Stomach (tissue), 8 donors: ENCODE measurements at regions not wholly inside any gene's neighbourhood (a gene's known extent, or its start where the extent isn't known, plus 50 kb on each side); places are given as distances from the start of the nearest gene placed in this dataset.

Source experiments
- DNase-seq, 2 donors: peaks; one replicate each; pipeline versions ENCODE4 v3.0.0 to v3.0.0-alpha.2; 2013 to 2019
- H3K27ac ChIP-seq, 5 donors: fragments of 200-600 bp in 4 of 5; sonication (generic) in 4 of 5; one replicate each; pipeline ENCODE4 v1.5.1; 2013 to 2019; ENCODE audit warnings: mild to moderate bottlenecking in 1 of 5, moderate library complexity in 1 of 5
- H3K27me3 ChIP-seq, 3 donors: fragments of 200-600 bp; sonication (generic); one replicate each; pipeline ENCODE4 v1.5.1; 2017 to 2019; ENCODE audit warnings: mixed run types in 1 of 3
- H3K36me3 ChIP-seq, 4 donors: fragments of 200-600 bp; sonication (generic); 1 replicate in 3 of 4; 2 replicates in 1 of 4; pipeline ENCODE4 v1.5.1; 2016 to 2019
- H3K4me1 ChIP-seq, 4 donors: fragments of 200-600 bp; sonication (generic); one replicate each; pipeline ENCODE4 v1.5.1; 2016 to 2019
- H3K4me3 ChIP-seq, 4 donors: fragments of 200-600 bp; sonication (generic) in 3 of 4; one replicate each; pipeline ENCODE4 v1.5.1; 2016 to 2019; ENCODE audit warnings: mild to moderate bottlenecking in 1 of 4
- H3K9me3 ChIP-seq, 4 donors: fragments of 200-600 bp; sonication (generic); one replicate each; pipeline ENCODE4 v1.5.1; 2016 to 2019
- EP300 ChIP-seq: sonication (generic); formaldehyde crosslinking; IDR thresholded peaks from one replicate; pipeline ENCODE4 v1.6.1; 2017; ENCODE audit warnings: antibody characterized with exemption
- POLR2A ChIP-seq, 4 donors: fragments of 450-650 bp; IDR thresholded peaks; one replicate each; pipeline ENCODE4 v1.6.1; 2016; ENCODE audit warnings: antibody characterized with exemption in 4 of 4, control low read depth in 2 of 4, mild to moderate bottlenecking in 1 of 4, moderate library complexity in 1 of 4
- POLR2AphosphoS5 ChIP-seq, 3 donors: sonication (generic); formaldehyde crosslinking; IDR thresholded peaks; one replicate each; pipeline ENCODE4 v1.6.1; 2016; ENCODE audit warnings: antibody characterized with exemption in 3 of 3
- WGBS, 5 donors: extraction: QIAGEN DNeasy Blood & Tissue Kit in 3 of 5; methylation state at CpG; one replicate each; pipeline versions ENCODE4 v1.1.5 to v1.1.7; 2013 to 2018; 5-methylcytosine and 5-hydroxymethylcytosine counted together
- intact Hi-C: fragments of 100-400 bp; cut with DNase I; formaldehyde crosslinking; loops from one replicate; pipeline ENCODE4 v1.15.1; 2023; ENCODE audit warnings: low total_unique reads
- TF ChIP-seq, protein P1 (sequence below), 7 experiments: fragments of 450-650 bp in 4 of 7; fragments of 200-600 bp in 3 of 7; sonication (generic) in 3 of 7; IDR thresholded peaks; one replicate each; pipeline ENCODE4 v1.5.1; 2016 to 2019; ENCODE audit warnings: antibody characterized with exemption in 7 of 7, control low read depth in 2 of 7, mild to moderate bottlenecking in 1 of 7
- donor health status: healthy with polysubstance abuse.
- donor health status: Bipolar disorder and iron deficiency.
- donor health status: healthy.

DNA sequence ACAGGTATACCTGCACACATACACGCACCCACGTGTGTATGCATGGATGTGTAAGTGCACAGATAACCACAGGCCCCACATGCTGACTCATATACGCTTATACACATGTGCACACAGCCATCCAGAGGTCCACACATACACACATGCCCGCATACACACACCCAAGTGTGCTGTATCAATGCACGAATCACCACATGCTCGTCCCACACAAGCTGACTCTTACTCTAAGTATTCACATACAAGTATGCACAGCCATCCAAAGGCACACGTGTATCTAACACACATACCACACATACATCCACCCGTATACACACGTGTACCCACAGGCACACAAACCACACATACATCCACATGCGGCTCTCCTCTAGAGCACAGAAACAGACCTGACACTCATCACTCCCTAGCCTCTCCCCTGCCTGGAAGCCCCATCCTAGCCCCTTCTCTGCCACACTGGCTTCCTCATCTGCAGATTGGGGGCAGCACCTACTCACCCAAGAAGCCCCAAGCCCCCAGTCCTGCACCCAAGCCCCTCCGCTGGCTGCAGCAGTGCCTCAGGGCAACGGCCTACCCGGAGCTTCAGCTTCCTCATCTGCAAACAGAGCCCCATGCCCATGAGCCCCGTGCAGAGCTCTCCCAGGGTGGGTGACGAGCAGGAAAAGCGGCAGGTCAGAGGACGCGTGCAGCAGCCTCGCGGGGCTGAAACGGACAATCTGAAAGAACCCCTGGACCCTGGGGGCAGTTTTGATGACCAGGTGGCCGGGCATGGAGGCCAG, 105.4 kb downstream of the NCOR2 start:
- intact Hi-C loops, result no loop called here
- no peak for TF ChIP-seq POLR2A (IDR thresholded peaks at IDR 0.05)
- TF ChIP-seq, protein P1, sequence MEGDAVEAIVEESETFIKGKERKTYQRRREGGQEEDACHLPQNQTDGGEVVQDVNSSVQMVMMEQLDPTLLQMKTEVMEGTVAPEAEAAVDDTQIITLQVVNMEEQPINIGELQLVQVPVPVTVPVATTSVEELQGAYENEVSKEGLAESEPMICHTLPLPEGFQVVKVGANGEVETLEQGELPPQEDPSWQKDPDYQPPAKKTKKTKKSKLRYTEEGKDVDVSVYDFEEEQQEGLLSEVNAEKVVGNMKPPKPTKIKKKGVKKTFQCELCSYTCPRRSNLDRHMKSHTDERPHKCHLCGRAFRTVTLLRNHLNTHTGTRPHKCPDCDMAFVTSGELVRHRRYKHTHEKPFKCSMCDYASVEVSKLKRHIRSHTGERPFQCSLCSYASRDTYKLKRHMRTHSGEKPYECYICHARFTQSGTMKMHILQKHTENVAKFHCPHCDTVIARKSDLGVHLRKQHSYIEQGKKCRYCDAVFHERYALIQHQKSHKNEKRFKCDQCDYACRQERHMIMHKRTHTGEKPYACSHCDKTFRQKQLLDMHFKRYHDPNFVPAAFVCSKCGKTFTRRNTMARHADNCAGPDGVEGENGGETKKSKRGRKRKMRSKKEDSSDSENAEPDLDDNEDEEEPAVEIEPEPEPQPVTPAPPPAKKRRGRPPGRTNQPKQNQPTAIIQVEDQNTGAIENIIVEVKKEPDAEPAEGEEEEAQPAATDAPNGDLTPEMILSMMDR (IDR thresholded peaks at IDR 0.05), result no peak
- TF ChIP-seq POLR2AphosphoS5 (IDR thresholded peaks at IDR 0.05), result no peak
- no peak for TF ChIP-seq EP300
- 87 to 89% (median 88%) methylated on average over 15 to 22 of the region's 22 CpGs for WGBS, 5 donors
- Histone ChIP-seq H3K9me3 (peaks cover 0 to 7% (median 0%) of the 10 kb centered on the region in 4 donors), H3K4me1 (peaks cover 13 to 67% (median 36%) of the 10 kb centered on the region in 4 donors), H3K27me3 (no peaks in the 10 kb centered on the region), H3K4me3 (no peak overlapping the region), H3K36me3 (peaks cover 31 to 83% (median 79%) of the 10 kb centered on the region in 4 donors), H3K27ac (no peak overlapping the region)
- no peak for DNase-seq

DNA sequence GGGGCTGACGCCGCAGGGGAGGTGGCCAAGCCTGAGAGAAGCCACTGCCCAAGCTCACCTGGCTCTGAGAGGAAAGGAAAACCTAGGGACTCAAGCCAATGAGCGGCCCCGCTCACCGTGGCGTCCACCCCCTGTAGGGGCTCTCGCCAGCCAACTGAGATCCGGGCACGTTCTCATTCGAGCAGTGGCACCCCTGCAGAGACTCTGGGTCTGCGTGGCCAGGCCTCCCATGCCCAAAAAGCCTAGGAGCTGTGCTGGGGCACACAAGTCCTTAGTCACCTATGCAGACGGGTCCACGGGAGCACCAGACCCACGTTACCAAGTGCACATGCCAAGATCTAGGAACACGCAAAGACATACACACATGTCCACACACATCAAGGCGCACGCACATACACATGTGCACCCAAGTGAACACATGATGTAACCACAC, 106.2 kb downstream of the NCOR2 start:
- H3K4me3 ChIP-seq, result no peak overlapping the region
- H3K9me3 ChIP-seq, result peaks cover 0 to 7% (median 0%) of the 10 kb centered on the region in 4 donors
- H3K36me3 ChIP-seq, result peaks cover 31 to 85% (median 81%) of the 10 kb centered on the region in 4 donors
- 90 to 96% (median 94%) methylated on average over 2 to 17 of the region's 17 CpGs for WGBS, 5 donors
- no peak for DNase-seq
- no peak for TF ChIP-seq POLR2AphosphoS5 (IDR thresholded peaks at IDR 0.05)
- TF ChIP-seq, protein P1 (IDR thresholded peaks at IDR 0.05), result no peak
- TF ChIP-seq EP300, result no peak
- TF ChIP-seq POLR2A (IDR thresholded peaks at IDR 0.05), result no peak
- intact Hi-C loops, result no loop called here
- no peaks in the 10 kb centered on the region for H3K27me3 ChIP-seq
- H3K4me1 ChIP-seq, result peaks cover 19 to 69% (median 40%) of the 10 kb centered on the region in 4 donors
- H3K27ac ChIP-seq, result peak overlapping the region in 1 of 5 donors; percentile 8

DNA sequence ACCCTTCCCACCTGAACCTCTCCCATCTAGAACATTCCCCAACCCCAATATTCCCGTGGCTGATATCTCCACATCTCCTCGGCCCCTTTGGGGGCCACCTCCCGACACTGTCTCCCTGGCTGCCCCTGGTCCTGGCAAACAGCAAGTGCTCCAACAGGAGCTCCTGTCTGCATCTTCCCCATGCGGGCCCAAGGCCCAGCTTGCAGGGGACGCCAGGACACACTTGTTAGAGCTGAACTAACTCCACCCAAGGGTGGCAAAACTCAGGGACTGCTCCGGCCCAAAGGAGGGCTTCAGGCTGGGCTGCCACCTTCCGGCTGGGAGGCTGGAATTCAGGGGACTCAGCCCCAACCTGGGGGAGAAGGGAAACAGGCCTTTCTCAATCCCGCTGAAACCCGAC, 106.6 kb downstream of the NCOR2 start:
- intact Hi-C loops, result no loop called here
- Histone ChIP-seq H3K4me3 (no peak overlapping the region), H3K27me3 (no peaks in the 10 kb centered on the region), H3K4me1 (peaks cover 19 to 72% (median 43%) of the 10 kb centered on the region in 4 donors), H3K27ac (peak overlapping the region in 1 of 5 donors; percentile 8), H3K9me3 (peaks cover 0 to 7% (median 0%) of the 10 kb centered on the region in 4 donors), H3K36me3 (peaks cover 26 to 85% (median 81%) of the 10 kb centered on the region in 4 donors)
- DNase-seq, result no peak
- 93 to 97% (median 95%) methylated on average over 6 to 9 of the region's 9 CpGs for WGBS, 5 donors
- TF ChIP-seq, protein P1 (IDR thresholded peaks at IDR 0.05), result no peak
- no peak for TF ChIP-seq EP300
- TF ChIP-seq POLR2AphosphoS5 (IDR thresholded peaks at IDR 0.05), result no peak
- TF ChIP-seq POLR2A (IDR thresholded peaks at IDR 0.05), result no peak

DNA sequence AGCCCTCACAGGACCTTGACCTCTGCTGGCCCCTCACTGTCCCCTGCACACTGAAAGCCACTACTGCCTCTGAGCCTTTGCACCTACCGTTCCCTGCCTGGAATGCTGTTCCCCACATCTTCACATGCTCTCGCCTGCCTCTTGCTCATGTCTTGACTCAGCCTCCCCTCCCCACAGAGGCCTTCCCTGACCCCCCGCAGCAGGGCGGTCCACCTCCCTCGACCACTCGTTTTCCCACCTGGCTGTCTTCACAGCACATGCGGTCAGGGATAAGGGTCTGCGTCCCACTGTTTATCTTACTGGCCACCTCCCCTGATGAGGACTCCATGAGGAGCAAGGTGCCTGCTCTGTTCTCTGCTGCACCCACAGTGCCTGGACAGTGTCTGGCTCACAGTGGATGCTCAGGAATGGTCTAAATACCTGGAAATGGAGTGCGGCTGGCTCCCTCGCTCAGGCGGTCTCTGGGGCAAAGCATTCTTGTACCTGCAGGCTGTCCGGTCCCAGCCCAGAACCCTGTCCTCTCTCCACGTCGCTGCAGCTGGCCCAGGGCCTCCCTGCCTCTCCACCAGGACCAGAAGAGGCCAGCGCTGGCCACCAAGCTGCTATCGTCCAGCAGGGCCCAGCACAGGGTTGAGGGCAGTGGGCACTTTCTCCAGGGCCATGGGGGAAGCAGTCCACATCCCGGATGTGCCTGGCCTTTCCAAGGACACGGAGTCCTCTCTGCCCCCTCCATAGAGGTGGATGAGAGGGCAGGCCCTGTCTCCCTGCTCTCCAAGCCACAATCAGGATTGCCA, 107.4 kb downstream of the NCOR2 start:
- Histone ChIP-seq H3K27me3 (no peaks in the 10 kb centered on the region), H3K4me1 (peaks cover 21 to 72% (median 47%) of the 10 kb centered on the region in 4 donors), H3K4me3 (no peak overlapping the region), H3K27ac (no peak overlapping the region), H3K36me3 (peaks cover 19 to 83% (median 80%) of the 10 kb centered on the region in 4 donors), H3K9me3 (peaks cover 0 to 3% (median 0%) of the 10 kb centered on the region in 4 donors)
- 93 to 97% (median 95%) methylated on average over 18 of the region's 18 CpGs for WGBS, 5 donors
- DNase-seq, result no peak
- intact Hi-C loops, result no loop called here
- TF ChIP-seq EP300 (no peak), POLR2AphosphoS5 (IDR thresholded peaks at IDR 0.05) (no peak), POLR2A (IDR thresholded peaks at IDR 0.05) (no peak)
- TF ChIP-seq, protein P1 (IDR thresholded peaks at IDR 0.05), result no peak
